Panc1 (cell line): ENCODE measurements at regions not wholly inside any gene's neighbourhood (a gene's known extent, or its start where the extent isn't known, plus 50 kb on each side); places are given as distances from the start of the nearest gene placed in this dataset.

Source experiments
- ATAC-seq: fragments of 200-7000 bp; cut with Tn5 transposase; 2 replicates; pipeline ENCODE4 v1.9.1; 2020; ENCODE audit warnings: mild to moderate bottlenecking, moderate library complexity
- BruUV-seq: library from RNA; stranded (reverse); fragments of 400-500 nt; replicated peaks from 2 replicates; lab custom pipeline; 2021; lab: Mats Ljungman, UMichigan
- CTCF ChIA-PET: fragments of 300-600 bp; sonication (Branson Sonifier 250); formaldehyde crosslinking; loops from one replicate; lab custom pipeline; 2022; ENCODE audit warnings: antibody characterized with exemption; lab: Charles Lee
- POLR2A ChIA-PET: fragments of 300-600 bp; sonication (Branson Sonifier 250); formaldehyde crosslinking; loops from one replicate; lab custom pipeline; 2022; ENCODE audit warnings: antibody characterized with exemption; lab: Charles Lee
- DNase-seq: peaks from one replicate; pipeline ENCODE4 v3.0.0-alpha.2; 2010; ENCODE audit warnings: low read depth, low spot score
- H3K27ac ChIP-seq: 2 replicates; pipeline ENCODE4 v1.5.1; 2011; ENCODE audit warnings: mild to moderate bottlenecking, low read length, inconsistent platforms
- H3K27me3 ChIP-seq: fragments of 200-500 bp; sonication (Bioruptor generic); 2 replicates; pipeline ENCODE4 v1.6.0; 2014; ENCODE audit warnings: low read length, inconsistent platforms; ENCODE audit not compliant: control insufficient read depth, insufficient read depth
- H3K36me3 ChIP-seq: fragments of 200-500 bp; sonication (Bioruptor generic); 2 replicates; pipeline ENCODE4 v1.5.1; 2014; ENCODE audit warnings: inconsistent platforms, mild to moderate bottlenecking, low read length, moderate library complexity; ENCODE audit not compliant: control insufficient read depth, insufficient read depth
- H3K4me1 ChIP-seq: 2 replicates; pipeline ENCODE4 v1.5.1; 2011; ENCODE audit warnings: inconsistent platforms, mild to moderate bottlenecking, low read length, moderate library complexity; ENCODE audit not compliant: control insufficient read depth, insufficient read depth
- H3K4me3 ChIP-seq, 2 experiments: 2 replicates each; pipeline ENCODE4 v1.5.1; 2011 to 2012; ENCODE audit warnings: low read depth in 2 of 2, low read length in 2 of 2, mild to moderate bottlenecking in 2 of 2, inconsistent platforms in 1 of 2, moderate library complexity in 1 of 2
- H3K9me3 ChIP-seq: fragments of 200-500 bp; sonication (Bioruptor generic); 2 replicates; pipeline ENCODE4 v1.5.1; 2014; ENCODE audit warnings: low read depth, mild to moderate bottlenecking, inconsistent platforms, low read length, moderate library complexity; ENCODE audit not compliant: control insufficient read depth, insufficient read depth
- CTCF ChIP-seq: fragments of 450-650 bp; IDR thresholded peaks from 2 replicates; pipeline ENCODE4 v1.5.1; 2017; ENCODE audit warnings: mild to moderate bottlenecking
- POLR2AphosphoS5 ChIP-seq: IDR thresholded peaks from 2 replicates; pipeline ENCODE4 v1.6.1; 2012; ENCODE audit warnings: mild to moderate bottlenecking, low read depth, low read length, moderate library complexity
- REST ChIP-seq, 2 experiments: IDR thresholded peaks; 2 replicates each; pipeline ENCODE4 v1.6.1; 2011 to 2012; ENCODE audit warnings: low read depth in 2 of 2, control low read depth in 1 of 2, low read length in 1 of 2, mild to moderate bottlenecking in 1 of 2, moderate library complexity in 1 of 2; ENCODE audit not compliant: insufficient read depth in 1 of 2
- SIN3A ChIP-seq: IDR thresholded peaks from 2 replicates; pipeline ENCODE4 v1.6.1; 2012; ENCODE audit warnings: low read depth, mild to moderate bottlenecking, low read length, moderate library complexity, borderline replicate concordance; ENCODE audit not compliant: insufficient read depth
- TCF7L2 ChIP-seq: IDR thresholded peaks from 2 replicates; pipeline ENCODE4 v1.6.1; 2011; ENCODE audit warnings: mild to moderate bottlenecking, low read depth, low read length, inconsistent platforms
- in situ Hi-C: cut with HindIII; loops from 2 replicates; pipeline ENCODE4 v1.10.0; 2016; ENCODE audit warnings: low sequenced_read_pairs, low pct_unique_long_range_greater_than_20kb
- intact Hi-C: fragments of 100-400 bp; cut with micrococcal nuclease; formaldehyde crosslinking; loops from one replicate; pipeline ENCODE4 v1.10.0; 2022; ENCODE audit not compliant: unreplicated experiment

- ATAC-seq = no peak
- Histone ChIP-seq H3K4me3 (no peak overlapping the region), H3K27me3 (no peaks in the 10 kb centered on the region), H3K36me3 (no peaks in the 10 kb centered on the region), H3K27ac (no peak overlapping the region), H3K4me1 (no peaks in the 10 kb centered on the region), H3K9me3 (no peaks in the 10 kb centered on the region)
- POLR2A ChIA-PET = no interaction called here
- DNase-seq = no peak
- CTCF ChIA-PET = no interaction called here
- intact Hi-C loops = no loop called here
- no peak for TF ChIP-seq CTCF
- no peak for TF ChIP-seq SIN3A
- no peak for TF ChIP-seq TCF7L2
- TF ChIP-seq REST (IDR thresholded peaks at IDR 0.05; ENCODE audit: insufficient read depth in 1 of 2, low read depth in 2 of 2, low read length in 1 of 2) = no peak
- TF ChIP-seq POLR2AphosphoS5 = no peak
- BruUV-seq = no TSS peak
- in situ Hi-C loops = no loop called here
These were observed 235.4 kb downstream of the RASSF9 start for GRCh38 chr12:85600841-85601240.

GRCh38 chr12:85603556-85603955 lies 232.7 kb downstream of the RASSF9 start:
- Histone ChIP-seq H3K27me3 (no peaks in the 10 kb centered on the region), H3K36me3 (no peaks in the 10 kb centered on the region), H3K27ac (no peak overlapping the region), H3K4me1 (no peaks in the 10 kb centered on the region), H3K9me3 (no peaks in the 10 kb centered on the region), H3K4me3 (no peak overlapping the region)
- in situ Hi-C loops (no loop called here), intact Hi-C loops (no loop called here)
- POLR2A ChIA-PET = no interaction called here
- CTCF ChIA-PET = no interaction called here
- no peak for TF ChIP-seq POLR2AphosphoS5
- no peak for TF ChIP-seq SIN3A
- no peak for TF ChIP-seq REST (IDR thresholded peaks at IDR 0.05; ENCODE audit: insufficient read depth in 1 of 2, low read depth in 2 of 2, low read length in 1 of 2)
- no peak for TF ChIP-seq CTCF
- TF ChIP-seq TCF7L2 = no peak
- ATAC-seq (no peak), DNase-seq (no peak)
- no TSS peak for BruUV-seq
